GM21367 (cell line): ENCODE measurements at regions not wholly inside any gene's neighbourhood (a gene's known extent, or its start where the extent isn't known, plus 50 kb on each side); places are given as distances from the start of the nearest gene placed in this dataset.
"Not testable (repeated sequence)": the region's sequence is repeated elsewhere in the genome, so short reads cannot be mapped to it uniquely, and the experiment has no call there.

Source experiments
- ATAC-seq: cut with Tn5 transposase; IDR thresholded peaks from one replicate; pipeline ENCODE4 v1.9.1; 2021; ENCODE audit not compliant: unreplicated experiment

DNA sequence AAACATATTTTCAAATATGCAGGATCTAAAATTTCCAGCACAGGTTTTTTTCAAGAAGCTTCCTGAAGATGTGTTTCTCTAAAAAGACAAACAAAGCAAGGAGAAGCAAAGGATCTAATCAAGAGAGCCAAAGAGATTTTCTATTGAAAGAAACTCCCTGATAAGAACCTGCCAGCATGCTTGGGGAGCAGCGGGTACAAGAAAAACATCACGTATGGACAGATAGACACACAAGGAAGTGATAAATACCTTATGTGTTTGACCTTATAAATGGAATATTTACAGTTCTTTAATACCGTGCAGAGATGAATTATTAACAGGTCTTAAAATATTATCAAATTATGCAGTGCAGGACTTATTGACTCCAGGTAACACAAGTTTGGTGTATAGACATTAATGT, 562.1 kb downstream of the DACH1 start:
- ATAC-seq = no peak

- no peak for ATAC-seq
These were observed 563.9 kb downstream of the DACH1 start for GRCh38 chr13:71303144-71303543.

- no peak for ATAC-seq
These were observed 566.4 kb downstream of the DACH1 start for GRCh38 chr13:71300602-71301001.

DNA sequence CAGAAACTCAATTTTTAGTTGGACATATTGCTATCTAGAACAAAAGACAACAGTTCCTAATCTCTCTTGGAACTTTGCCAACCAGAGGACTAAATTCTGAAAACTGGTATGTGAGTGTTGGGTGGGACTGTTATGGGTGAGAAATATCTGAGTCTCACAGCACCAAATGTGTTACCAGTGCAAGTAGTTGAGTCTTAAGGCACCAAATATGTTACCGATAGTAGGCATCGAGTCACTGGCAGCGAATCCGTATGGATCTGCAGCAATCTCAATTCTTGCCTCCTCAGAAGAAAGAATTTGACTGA, 575.2 kb downstream of the DACH1 start:
- no peak for ATAC-seq

- ATAC-seq = peak; percentile 89
These were observed 575.8 kb downstream of the DACH1 start for GRCh38 chr13:71290963-71291841.

GRCh38 chr13:71289980-71290379, 577.0 kb downstream of the DACH1 start:
- not testable (repeated sequence) for ATAC-seq

DNA sequence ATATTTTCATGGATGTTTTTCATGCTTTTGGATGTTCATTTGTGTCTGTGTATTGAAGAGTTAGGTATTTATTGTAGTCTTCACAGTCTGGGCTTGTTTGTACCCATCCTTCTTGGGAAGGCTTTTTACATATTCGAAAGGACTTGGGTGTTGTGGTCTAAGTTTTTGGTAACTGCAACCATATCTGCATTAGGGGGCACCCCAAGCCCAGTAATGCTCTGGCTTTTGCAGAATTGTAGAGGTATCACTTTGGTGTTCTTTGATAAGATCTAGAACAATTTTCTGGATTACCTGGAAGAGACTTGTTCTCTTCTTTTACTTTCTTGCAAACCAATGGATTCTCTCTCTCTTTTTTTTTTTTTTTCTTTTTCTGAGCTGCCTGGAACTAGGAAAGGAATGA, 581.3 kb downstream of the DACH1 start:
- ATAC-seq = no peak

- ATAC-seq = no peak
These were observed 588.5 kb downstream of the DACH1 start for GRCh38 chr13:71278512-71278911.

GRCh38 chr13:71274923-71275608, 591.9 kb downstream of the DACH1 start:
- peak; percentile 73 for ATAC-seq

GRCh38 chr13:71261256-71261655, 605.7 kb downstream of the DACH1 start:
- no peak for ATAC-seq

- ATAC-seq = no peak
These were observed 606.8 kb downstream of the DACH1 start for GRCh38 chr13:71260246-71260645.

DNA sequence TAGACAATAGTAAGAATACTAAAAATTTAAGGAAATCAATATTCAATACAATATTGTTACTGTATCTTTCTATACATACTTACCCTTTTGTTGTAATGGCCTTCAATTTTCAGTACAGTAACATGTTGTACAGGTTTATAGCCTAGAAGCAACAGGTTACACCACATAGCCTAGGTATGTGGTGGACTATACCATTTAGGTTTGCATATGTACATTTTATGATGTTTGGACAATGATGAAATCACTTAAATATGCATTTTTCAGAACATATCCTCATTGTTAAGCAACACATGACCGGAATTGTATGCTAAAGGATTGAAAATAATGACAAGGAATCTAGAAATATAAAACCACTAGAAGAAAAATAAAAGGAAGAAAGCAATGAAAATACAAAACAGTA, 611.4 kb downstream of the DACH1 start:
- ATAC-seq = no peak

- ATAC-seq = no peak
These were observed 612.6 kb downstream of the DACH1 start for GRCh38 chr13:71254384-71254783.

GRCh38 chr13:71252184-71252704, 614.8 kb downstream of the DACH1 start:
- ATAC-seq = no peak

DNA sequence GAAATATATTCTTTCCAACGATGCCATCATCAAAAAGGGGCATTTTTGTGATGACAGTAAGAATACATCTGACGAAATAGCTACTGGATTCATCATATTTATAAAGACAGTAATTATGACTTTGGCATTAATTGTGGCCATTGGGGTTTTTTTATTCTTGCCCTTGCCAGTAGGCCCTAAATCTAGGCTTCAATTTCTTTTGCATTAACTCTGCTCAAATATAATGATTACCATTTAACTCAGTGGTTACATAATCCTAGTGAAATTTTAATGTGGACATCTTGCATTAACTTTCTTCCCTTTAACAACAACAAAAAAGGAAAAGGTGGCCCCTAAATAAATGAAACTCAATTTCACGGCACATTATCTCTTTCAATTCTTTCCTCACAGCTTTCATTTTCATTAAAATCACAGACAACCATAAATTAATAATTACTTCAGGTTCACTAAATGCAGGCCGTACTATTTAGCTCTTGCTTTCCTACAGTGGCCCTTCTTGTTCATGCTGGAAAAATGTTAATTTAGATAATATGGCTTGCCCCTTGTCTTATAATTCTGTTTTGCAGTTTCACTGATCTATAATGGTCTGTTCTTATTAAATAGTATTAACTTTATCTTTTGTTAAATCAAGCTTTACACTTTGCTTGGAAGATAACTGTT, 615.6 kb downstream of the DACH1 start:
- ATAC-seq = no peak

DNA sequence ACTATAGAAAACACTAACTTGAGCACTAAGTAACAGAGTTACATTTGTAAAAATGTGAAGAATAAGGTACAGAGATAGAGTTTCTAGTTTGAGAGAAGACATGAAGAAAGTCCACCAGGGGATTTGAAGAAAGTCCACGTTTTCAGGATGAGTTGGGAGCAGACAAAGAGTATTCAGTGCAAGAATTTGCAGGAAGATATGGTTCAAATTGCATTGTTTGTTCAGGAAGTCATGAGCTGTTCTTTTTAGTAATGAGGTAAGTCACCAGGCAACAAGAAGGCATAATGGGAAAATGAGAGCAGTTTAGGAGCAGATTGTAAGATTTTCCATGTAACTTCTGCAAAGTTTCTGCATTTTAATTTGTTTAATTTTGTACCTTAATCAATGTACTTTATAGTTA, 618.0 kb downstream of the DACH1 start:
- ATAC-seq = no peak

- no peak for ATAC-seq
These were observed 622.8 kb downstream of the DACH1 start for GRCh38 chr13:71244161-71244560.

DNA sequence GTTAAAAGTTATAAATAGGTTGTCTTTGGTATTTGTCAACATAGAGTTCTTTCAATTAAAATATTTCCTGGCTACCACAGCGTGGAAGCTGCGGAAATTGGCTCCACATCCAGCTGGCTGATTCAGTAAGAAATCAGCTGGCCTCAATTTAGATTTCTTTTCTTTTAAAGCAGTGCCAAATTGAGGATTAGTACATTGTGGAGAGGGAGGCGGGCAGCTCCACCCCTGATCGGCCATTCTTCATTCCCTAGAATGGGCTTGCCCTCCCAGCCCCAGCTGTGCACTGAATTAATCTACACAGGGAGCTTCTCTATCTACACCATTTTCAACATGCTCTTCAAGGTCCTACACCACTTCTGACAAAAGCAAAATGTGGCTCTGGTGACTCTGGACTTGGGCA, 624.8 kb downstream of the DACH1 start:
- ATAC-seq = no peak

DNA sequence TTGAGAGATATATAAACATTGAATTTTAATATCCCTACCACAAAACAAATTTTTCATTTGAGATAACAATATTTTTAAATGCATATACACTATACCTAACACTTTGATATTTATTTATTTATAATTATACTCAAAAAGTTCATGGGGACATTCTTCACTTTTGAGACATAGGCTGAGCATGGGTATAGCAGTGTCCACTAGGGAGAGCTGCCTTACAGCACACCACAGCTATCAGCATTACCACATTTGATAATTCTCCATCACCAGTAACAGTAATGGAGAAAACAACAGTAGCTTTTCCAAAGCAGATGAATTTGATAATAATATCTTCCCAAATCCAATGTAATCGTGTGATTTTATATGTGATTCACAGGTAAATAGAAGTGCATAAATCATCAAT, 626.1 kb downstream of the DACH1 start:
- no peak for ATAC-seq

- no peak for ATAC-seq
These were observed 629.7 kb downstream of the DACH1 start for GRCh38 chr13:71237332-71237731.

- no peak for ATAC-seq
These were observed 647.1 kb downstream of the DACH1 start for GRCh38 chr13:71219698-71220415.
